GM23248 (cell line): ENCODE measurements at regions not wholly inside any gene's neighbourhood (a gene's known extent, or its start where the extent isn't known, plus 50 kb on each side); places are given as distances from the start of the nearest gene placed in this dataset.

Experiments used
- EZH2 ChIP-seq: fragments of 200-600 bp; sonication (generic); IDR thresholded peaks from 2 replicates; pipeline ENCODE4 v1.6.1; 2018; ENCODE audit warnings: antibody characterized with exemption, mild to moderate bottlenecking; ENCODE audit not compliant: insufficient read depth, poor library complexity, severe bottlenecking
- EZH2phosphoT487 ChIP-seq: fragments of 200-600 bp; sonication (generic); IDR thresholded peaks from 2 replicates; pipeline ENCODE4 v1.6.1; 2018; ENCODE audit warnings: antibody characterized with exemption, moderate library complexity, mild to moderate bottlenecking, low read depth; ENCODE audit not compliant: insufficient read depth

DNA sequence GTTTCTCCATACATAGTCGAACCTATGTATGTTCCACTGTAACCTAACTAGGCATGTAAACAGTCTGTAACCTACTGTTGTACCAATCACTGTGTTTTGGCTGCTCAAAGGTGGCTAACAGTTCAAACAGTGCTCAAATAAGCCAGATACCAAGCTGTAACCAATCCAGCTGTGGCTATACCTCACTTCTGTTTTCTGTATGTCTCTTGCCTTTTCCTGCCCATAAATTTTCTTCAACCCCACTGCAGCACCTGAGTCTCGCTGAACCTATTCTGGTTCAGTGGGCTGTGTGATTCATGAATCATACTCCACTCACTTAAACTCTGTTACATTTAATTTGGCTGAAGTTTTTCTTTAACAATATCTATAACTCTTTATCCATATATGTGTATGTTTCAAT lies 340.7 kb downstream of the LPIN1 start:
- no peak for TF ChIP-seq EZH2
- TF ChIP-seq EZH2phosphoT487, result no peak
